GM18951 (cell line): ENCODE measurements at regions not wholly inside any gene's neighbourhood (a gene's known extent, or its start where the extent isn't known, plus 50 kb on each side); places are given as distances from the start of the nearest gene placed in this dataset.

Experiments
- POLR2A ChIP-seq: IDR thresholded peaks from 4 replicates; pipeline ENCODE4 v1.6.1; 2011; ENCODE audit warnings: mild to moderate bottlenecking; ENCODE audit not compliant: insufficient read length, insufficient read depth; ENCODE audit errors: extremely low read depth
- in situ Hi-C: fragments of 300-500 bp; cut with MboI; formaldehyde crosslinking; loops from one replicate; pipeline ENCODE4 v1.12.0; 2022; ENCODE audit warnings: low sequenced_read_pairs, mixed read lengths, inconsistent platforms; ENCODE audit not compliant: unreplicated experiment

DNA sequence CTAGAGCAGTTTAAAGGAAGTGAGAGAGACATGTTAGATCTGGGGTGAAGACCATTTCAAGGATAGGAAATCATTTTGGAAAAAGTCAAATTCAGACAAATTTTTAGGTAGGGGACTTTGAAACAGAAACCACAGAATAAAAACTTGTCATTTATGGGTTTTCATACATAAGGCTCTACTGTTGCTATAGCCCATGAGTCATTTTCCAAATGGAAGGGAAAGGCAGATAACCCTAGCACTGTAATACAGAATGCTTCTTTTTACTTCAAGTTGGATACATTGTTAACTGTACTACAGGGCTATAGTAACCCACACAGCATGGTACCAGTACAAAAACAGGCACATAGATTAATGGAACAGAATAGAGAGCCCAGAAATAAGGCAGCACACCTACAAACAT lies 455.4 kb downstream of the EBF1 start:
- no peak for TF ChIP-seq POLR2A
- in situ Hi-C loops: no loop called here

DNA sequence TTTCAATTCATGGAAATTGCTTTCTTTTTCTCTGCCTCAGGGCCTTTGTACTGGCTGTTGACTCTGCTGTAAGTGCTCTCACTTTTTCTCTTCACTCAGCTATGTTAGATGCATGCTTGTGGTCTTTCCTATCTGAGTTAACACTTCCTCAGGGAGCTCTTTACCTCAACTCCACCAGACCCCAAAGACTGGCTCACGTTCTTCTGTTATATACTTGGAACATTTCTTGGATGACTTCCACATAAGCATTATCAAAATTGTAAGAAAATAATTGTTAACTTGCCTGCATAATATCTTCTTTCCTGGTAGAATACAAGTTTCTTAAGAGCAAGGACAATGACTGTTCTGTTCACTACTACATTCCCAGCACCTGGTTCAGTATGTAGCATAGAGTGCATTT lies 455.9 kb downstream of the EBF1 start:
- in situ Hi-C loops: no loop called here
- no peak for TF ChIP-seq POLR2A

DNA sequence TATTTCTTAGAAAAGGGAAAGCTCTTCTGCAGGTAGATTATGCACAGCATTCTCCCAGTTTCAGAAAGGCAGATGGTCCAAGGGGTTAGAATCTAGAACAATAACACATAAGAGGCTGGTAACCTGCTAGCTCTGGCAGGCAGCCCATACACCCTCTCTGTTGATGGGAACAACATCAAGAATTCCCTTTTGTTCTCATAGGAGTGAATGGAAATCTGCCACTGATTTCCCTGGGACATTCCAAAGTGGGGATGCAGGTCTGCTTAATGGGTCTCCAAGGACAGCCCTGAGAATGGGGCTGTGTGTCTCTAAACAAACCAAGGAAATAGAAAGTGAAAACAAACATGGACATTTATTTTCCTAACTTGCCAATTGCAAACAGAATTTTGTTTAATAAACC lies 456.8 kb downstream of the EBF1 start:
- in situ Hi-C loops: no loop called here
- no peak for TF ChIP-seq POLR2A

DNA sequence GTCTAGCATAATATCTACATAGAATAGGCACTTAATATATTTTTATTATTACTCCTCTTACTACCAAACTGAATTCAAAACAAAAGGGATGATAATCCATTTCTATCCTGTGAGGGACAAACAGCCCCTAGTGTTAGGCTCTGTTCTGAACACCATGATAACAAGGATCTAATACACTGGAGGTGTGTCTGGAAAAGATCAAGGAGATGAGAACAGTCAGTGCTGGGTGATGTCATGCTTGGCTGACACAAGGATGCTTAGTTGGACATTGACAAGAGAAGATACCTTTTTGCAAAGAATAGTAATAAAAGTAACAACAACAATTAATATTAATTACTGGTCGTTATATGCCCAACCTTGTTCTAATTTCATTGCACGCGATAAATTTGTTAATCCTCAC lies 458.7 kb downstream of the EBF1 start:
- in situ Hi-C loops: no loop called here
- no peak for TF ChIP-seq POLR2A

DNA sequence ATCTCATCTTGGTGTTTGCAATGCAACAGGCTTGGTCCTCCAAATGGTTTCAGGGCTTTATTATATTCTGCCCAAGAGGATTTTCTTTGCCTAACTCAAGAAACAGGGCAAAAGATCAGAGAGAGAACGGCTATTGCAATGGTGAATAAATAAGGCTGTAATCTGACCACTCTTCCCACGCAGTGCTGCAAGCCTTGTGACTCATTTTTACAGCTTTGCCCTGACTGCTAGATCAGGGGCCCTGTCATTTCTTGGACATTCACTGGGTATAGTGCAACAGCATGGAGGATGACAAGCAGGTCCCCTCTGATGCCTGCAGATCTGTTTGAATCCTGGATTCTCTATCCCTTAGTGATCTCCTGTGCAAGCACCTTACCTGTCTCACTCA lies 459.1 kb downstream of the EBF1 start:
- no peak for TF ChIP-seq POLR2A
- in situ Hi-C loops: no loop called here

DNA sequence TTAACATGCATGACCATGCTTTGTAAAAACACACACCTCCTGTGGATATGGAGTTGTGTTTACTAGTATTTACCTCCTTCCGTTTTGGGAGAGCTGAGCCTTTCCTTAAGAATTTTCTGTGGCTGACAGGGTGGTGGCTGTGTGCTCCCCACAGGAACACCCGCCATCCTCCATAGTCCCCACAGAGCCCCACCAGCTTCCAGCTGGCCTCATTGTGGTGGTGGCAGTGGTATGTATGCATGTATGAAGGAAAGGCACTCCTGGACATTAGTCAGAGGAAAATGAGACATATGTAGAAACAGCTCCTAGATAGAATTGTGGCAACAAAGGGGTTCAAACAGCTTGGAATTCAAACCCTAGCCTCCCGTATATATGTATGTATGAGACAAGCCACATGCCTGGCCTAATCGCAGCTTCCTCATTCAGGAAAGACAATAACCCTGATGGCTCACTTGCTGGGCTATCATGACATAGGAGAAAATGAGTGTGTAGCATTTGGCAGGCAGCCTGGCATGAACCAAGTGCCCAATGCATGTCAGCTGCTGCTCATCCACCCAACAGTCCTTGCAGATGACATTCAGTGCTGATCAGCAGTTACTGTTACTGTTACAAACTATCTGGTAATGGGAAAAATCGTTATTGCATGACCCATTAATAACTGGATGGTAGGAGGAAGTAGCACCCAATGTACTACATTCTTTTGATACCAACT lies 459.7 kb downstream of the EBF1 start:
- in situ Hi-C loops: no loop called here
- no peak for TF ChIP-seq POLR2A

DNA sequence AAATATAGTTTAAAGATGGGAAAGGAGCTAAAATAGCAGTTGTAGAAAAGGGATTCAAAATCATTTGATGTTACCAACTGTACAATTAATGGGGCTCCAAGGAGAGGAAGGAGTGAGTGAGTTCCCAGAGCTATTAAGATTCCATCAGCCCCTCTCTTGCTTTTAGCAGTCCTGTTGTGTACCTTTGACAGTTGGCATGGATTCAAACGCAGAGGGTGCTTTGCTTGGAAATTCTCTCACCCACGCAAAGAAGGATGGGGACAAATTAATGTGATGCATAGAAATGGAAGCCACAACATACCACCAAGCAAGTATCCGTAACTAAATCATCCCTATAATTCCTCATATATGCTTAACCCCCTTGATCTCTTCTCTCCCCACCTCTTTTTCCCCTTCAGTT lies 461.3 kb downstream of the EBF1 start:
- in situ Hi-C loops: no loop called here

DNA sequence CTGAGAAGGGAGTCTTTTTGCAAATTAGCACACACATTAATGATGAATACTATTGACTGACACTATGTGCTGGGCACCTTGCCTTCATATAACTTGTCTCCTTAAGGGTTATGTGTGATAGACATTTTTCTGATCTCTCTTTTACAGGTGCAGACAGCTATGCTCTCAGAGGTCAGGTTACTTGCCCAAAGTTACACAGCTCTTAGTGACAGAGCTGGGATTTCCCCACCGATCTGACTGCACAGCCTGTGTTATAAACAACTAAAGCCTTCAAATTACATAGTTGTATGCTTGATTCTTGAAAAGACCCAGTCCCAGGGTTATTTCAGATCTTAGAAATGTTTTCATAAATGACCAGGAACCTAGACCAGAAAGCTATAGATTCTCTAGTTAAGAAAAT lies 462.7 kb downstream of the EBF1 start:
- TF ChIP-seq POLR2A: no peak
- in situ Hi-C loops: no loop called here

More for the DNA sequence above, 461.3 kb downstream of the EBF1 start:
- no peak for TF ChIP-seq POLR2A

DNA sequence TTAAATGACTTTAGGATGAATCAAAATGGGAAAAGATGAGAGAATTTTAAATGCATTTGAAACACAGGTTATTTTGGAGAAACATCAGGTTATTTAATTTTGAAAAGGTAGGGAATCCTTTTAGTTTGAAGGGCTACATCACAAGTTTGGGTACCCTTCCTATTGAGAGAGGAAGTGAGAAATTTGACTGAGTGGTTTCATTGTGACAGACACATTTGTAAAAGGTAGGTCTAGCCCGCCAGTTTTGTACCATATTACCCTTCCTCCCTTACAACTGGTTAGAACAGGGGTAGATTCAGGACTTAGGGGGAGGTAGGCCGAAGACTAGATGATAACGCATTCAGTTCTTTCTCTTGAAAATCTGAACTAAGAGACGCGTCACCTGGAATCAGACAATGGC lies 464.2 kb downstream of the EBF1 start:
- in situ Hi-C loops: no loop called here
- TF ChIP-seq POLR2A: no peak

DNA sequence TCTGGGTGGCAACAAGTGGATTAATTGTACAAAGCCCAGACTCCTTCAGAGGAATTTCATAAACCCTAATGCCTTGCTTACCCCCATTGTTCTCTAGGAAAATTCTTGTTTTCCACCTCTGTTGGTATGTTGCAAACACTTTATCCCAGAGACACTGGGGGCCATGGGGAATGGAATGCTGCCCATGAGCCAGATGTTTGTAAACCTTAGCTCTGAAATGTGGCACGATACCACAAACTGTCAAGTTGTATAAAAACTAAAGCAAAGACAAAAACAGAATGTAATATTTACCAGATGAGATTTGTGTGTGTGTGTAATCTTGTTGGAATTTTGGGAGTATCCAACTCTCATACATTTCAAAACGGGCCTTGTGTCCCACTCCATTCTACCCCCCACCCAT lies 465.0 kb downstream of the EBF1 start:
- in situ Hi-C loops: no loop called here
- TF ChIP-seq POLR2A: no peak

DNA sequence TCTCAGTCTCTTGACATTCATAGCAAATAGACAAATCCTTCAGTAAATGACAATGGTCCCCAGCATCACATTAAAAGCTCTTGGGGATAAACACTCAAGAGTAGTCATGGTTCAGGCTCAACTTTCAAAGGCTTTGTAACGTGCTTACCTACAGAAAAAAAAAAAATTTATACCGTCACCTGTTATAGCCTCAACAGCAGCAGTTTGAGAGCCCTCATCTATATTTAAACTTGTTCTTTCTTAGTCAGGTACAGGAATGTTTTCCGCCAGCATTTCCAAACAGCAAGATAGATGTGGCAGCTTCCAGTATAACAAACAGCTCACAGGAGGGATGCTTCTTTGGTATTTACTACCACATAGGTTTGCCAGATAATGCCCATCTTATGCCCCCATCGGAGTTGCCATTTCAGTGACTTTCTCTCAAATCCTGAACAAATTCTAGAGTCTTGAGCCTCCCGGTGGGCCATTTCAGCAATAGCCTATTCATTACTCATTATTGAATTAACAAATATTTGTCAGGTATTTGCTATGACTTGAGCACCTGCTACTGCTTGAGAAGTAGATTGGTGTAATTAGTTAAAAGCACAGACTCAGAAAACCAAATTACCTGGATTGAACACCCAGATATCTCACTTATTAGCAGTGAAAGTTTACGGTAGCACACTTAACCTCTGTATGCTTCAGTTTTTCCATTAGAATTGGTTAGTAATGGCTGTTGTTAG lies 470.0 kb downstream of the EBF1 start:
- no peak for TF ChIP-seq POLR2A
- in situ Hi-C loops: no loop called here

DNA sequence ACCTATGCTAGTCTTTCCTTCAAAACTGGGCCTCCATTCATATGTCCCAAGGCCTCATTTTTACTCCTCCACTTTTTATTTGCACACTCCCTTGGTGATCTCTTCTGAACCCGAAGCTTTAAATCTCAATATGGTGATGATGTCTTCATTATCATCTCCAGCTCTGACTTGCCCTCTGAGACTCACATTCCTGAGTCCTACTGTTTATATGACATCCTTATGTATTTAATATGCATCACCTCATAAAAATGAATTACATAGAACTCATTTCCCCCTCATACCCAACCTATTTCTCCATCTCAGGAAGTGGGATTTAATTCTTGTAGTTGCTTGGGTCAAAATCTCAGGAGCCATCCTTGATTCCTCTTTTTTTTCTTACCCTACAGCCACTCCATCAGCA lies 473.0 kb downstream of the EBF1 start:
- no peak for TF ChIP-seq POLR2A
- in situ Hi-C loops: no loop called here

DNA sequence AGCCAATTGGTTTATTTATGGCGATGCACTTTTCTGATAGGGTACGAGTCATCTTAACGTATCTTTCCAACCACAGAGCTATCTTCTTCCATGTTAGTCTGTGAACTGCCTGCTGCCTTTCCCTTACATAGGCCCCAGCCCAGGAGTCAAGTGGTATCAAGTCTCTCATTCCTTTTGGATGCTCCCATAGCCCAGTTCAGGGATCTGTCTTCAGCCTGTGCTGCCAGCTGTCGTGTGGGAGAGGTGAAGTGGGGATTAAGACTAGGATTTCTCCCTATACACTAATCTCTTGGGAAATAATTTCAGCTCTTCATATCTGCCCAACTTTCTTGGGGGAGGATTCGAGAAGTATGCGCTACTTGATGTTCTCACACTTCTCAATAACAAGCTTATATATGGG lies 475.7 kb downstream of the EBF1 start:
- in situ Hi-C loops: no loop called here
- no peak for TF ChIP-seq POLR2A

DNA sequence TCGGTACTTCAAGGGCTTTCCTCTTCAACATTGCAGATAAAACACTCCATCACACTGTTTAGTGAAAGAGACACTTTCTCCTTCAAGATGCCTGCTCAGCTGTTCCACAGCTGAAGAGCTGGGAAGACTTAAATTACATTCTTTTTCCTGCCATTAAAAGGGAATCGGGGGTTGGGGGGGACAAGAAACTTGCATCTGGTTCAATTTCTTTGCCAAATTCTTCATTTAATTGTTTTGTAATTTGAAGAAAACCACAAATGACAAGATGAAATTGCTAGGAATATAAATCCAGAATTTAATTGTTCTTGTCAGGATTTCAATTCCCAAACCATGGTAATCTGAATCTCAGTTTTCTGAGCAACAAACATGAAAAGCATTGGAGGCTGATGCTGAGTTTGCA lies 478.3 kb downstream of the EBF1 start:
- TF ChIP-seq POLR2A: no peak
- in situ Hi-C loops: no loop called here

DNA sequence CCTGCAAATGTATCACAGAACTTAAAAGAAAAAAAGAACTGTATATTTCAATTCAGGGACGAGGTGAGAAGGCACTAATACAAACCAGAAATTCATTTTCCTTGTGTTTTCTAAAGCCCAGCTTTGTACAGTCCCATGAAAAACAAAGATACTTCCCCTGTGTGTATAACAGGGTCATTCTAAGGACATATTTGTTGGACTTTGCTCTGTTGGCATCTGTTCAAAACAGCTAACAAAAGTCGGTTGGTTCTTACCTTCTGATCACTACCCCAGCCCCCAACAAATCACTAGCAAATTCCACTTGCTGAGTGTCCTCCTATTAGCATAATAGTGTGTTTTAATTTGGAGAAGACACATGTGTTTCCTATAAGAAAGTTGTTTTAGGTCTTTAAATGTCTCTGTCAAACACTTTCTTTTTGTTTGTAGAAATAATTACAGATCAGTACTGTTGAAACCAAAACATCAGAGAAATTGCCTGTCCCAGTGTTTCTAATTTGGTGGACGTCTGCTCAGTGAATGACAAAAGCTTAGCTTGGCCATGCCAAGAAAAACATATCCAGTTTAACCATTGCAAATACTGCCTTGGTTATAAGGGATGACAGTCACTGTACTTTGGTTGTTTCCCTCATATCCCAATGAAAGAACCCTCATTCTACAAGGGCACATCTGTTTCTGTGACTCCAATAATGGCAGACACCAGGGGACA lies 480.5 kb downstream of the EBF1 start:
- TF ChIP-seq POLR2A: no peak
- in situ Hi-C loops: no loop called here
